ENCODE measurements at regions not wholly inside any gene's neighbourhood (a gene's known extent, or its start where the extent isn't known, plus 50 kb on each side); places are given as distances from the start of the nearest gene placed in this dataset.

- DNase-seq (ENCODE audit: low spot score) (no peak), ATAC-seq (no peak)
- intact Hi-C loops (cut with DNase I): no loop called here
Measured at GRCh38 chr12:23455283-23455682, 494.2 kb downstream of the SOX5 start.

- DNase-seq (ENCODE audit: low spot score): no peak
- intact Hi-C loops (cut with DNase I): no loop called here
- no peak for ATAC-seq
Measured at GRCh38 chr12:23458640-23459039, 490.8 kb downstream of the SOX5 start.

GRCh38 chr12:23462546-23462945 lies 486.9 kb downstream of the SOX5 start:
- ATAC-seq (no peak), DNase-seq (ENCODE audit: low spot score) (no peak)
- intact Hi-C loops (cut with DNase I): no loop called here

GRCh38 chr12:23463172-23463571 lies 486.3 kb downstream of the SOX5 start:
- intact Hi-C loops (cut with DNase I): no loop called here
- DNase-seq (ENCODE audit: low spot score) (no peak), ATAC-seq (no peak)

GRCh38 chr12:23464241-23464812 lies 485.1 kb downstream of the SOX5 start:
- ATAC-seq (no peak), DNase-seq (ENCODE audit: low spot score) (no peak)
- intact Hi-C loops (cut with DNase I): no loop called here

GRCh38 chr12:23472329-23472971 lies 477.0 kb downstream of the SOX5 start:
- intact Hi-C loops (cut with DNase I): no loop called here

GRCh38 chr12:23473071-23473470 lies 476.4 kb downstream of the SOX5 start:
- DNase-seq (ENCODE audit: low spot score) (no peak), ATAC-seq (no peak)
- intact Hi-C loops (cut with DNase I): no loop called here

More at GRCh38 chr12:23472329-23472971, 477.0 kb downstream of the SOX5 start:
- ATAC-seq (no peak), DNase-seq (ENCODE audit: low spot score) (no peak)

GRCh38 chr12:23474438-23474976 lies 475.0 kb downstream of the SOX5 start:
- intact Hi-C loops (cut with DNase I): no loop called here
- ATAC-seq (peak; percentile 39), DNase-seq (ENCODE audit: low spot score) (no peak)

Measured in sciatic nerve (tissue), 2 donors.